GM23248 (cell line): ENCODE measurements at regions not wholly inside any gene's neighbourhood (a gene's known extent, or its start where the extent isn't known, plus 50 kb on each side); places are given as distances from the start of the nearest gene placed in this dataset.

Experiments used
- EZH2 ChIP-seq: fragments of 200-600 bp; sonication (generic); IDR thresholded peaks from 2 replicates; pipeline ENCODE4 v1.6.1; 2018; ENCODE audit warnings: antibody characterized with exemption, mild to moderate bottlenecking; ENCODE audit not compliant: insufficient read depth, poor library complexity, severe bottlenecking
- EZH2phosphoT487 ChIP-seq: fragments of 200-600 bp; sonication (generic); IDR thresholded peaks from 2 replicates; pipeline ENCODE4 v1.6.1; 2018; ENCODE audit warnings: antibody characterized with exemption, moderate library complexity, mild to moderate bottlenecking, low read depth; ENCODE audit not compliant: insufficient read depth

DNA sequence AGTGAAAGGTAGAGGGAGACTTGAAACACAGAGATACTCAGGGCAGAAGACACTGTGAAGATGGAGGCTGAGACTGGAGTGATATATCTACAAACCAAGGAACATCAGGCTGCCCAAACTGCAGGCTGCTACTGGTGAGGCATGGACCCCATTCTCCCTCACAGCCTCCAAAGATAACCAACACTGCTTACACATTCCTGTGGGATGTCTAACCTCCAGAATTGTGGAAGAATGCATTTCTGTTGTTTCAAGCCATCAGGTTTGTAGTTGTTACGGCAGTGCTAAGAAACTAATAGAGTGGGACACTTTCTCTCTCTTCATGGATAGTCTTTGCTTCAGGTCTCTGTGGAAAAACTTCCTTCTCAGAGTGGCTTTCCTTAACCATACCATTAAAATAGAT, 182.6 kb upstream of the TMEM106B start:
- TF ChIP-seq EZH2phosphoT487 (no peak), EZH2 (no peak)
